ENCODE measurements at regions not wholly inside any gene's neighbourhood (a gene's known extent, or its start where the extent isn't known, plus 50 kb on each side); places are given as distances from the start of the nearest gene placed in this dataset.

DNA sequence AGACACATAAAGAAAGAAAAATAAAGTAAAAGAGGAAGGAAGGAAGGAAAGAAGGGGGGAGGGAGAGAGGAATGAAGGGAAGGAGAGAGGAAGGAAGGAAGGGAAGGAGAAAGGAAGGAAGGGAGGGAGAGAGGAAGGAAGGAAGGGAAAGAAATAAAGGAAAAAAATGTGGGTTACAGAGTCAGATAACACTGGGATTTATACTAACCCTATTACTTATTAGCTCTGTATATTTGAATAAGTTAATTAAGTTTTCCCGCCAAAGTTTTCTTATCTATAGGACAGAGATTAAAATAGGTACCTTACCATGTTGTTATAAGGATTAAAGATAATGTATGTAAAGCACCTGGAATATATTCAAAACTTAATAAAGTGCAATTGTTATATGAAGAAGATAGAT is 439.3 kb upstream of the KCNMB2 start:
- Mint-ChIP-seq H3K27me3 (ENCODE audit: low read depth) (no peaks in the 10 kb centered on the region), H3K9me3 (ENCODE audit: low read depth) (peaks cover 35% of the 10 kb centered on the region), H3K27ac (ENCODE audit: unreplicated experiment) (no peak overlapping the region), H3K4me1 (ENCODE audit: low read depth) (peaks cover 22% of the 10 kb centered on the region), H3K4me3 (ENCODE audit: unreplicated experiment) (no peak overlapping the region), H3K36me3 (ENCODE audit: low read depth) (peaks cover 5% of the 10 kb centered on the region)
- DNase-seq (ENCODE audit: low spot score): no peak
- TF ChIP-seq, protein P1, sequence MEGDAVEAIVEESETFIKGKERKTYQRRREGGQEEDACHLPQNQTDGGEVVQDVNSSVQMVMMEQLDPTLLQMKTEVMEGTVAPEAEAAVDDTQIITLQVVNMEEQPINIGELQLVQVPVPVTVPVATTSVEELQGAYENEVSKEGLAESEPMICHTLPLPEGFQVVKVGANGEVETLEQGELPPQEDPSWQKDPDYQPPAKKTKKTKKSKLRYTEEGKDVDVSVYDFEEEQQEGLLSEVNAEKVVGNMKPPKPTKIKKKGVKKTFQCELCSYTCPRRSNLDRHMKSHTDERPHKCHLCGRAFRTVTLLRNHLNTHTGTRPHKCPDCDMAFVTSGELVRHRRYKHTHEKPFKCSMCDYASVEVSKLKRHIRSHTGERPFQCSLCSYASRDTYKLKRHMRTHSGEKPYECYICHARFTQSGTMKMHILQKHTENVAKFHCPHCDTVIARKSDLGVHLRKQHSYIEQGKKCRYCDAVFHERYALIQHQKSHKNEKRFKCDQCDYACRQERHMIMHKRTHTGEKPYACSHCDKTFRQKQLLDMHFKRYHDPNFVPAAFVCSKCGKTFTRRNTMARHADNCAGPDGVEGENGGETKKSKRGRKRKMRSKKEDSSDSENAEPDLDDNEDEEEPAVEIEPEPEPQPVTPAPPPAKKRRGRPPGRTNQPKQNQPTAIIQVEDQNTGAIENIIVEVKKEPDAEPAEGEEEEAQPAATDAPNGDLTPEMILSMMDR (IDR thresholded peaks at IDR 0.05): no peak

DNA sequence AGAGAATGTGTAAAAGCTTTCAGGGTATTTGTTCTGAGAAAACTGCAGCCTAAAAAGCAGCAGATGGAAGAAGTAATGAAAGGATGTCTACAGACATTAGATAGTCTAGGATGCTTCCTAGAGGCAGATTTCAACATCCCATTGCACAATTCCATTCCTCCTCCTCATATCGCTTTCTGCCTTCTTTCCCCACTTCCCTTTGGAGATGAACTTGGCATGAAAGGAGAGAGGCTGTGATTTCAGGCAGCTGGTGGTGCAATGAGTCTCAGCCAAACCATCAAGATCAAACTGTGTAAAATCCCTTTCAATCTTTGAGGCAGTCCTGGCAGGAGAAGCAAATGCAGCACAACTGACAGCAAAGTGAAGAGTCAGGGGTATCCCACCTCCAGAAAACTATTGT is 438.7 kb upstream of the KCNMB2 start:
- Mint-ChIP-seq H3K4me1 (ENCODE audit: low read depth) (peaks cover 28% of the 10 kb centered on the region), H3K4me3 (ENCODE audit: unreplicated experiment) (no peak overlapping the region), H3K36me3 (ENCODE audit: low read depth) (peaks cover 4% of the 10 kb centered on the region), H3K9me3 (ENCODE audit: low read depth) (peaks cover 29% of the 10 kb centered on the region), H3K27ac (ENCODE audit: unreplicated experiment) (peak overlapping the region; percentile 38), H3K27me3 (ENCODE audit: low read depth) (no peaks in the 10 kb centered on the region)
- no peak for DNase-seq (ENCODE audit: low spot score)
- TF ChIP-seq, protein P1 (IDR thresholded peaks at IDR 0.05): no peak

DNA sequence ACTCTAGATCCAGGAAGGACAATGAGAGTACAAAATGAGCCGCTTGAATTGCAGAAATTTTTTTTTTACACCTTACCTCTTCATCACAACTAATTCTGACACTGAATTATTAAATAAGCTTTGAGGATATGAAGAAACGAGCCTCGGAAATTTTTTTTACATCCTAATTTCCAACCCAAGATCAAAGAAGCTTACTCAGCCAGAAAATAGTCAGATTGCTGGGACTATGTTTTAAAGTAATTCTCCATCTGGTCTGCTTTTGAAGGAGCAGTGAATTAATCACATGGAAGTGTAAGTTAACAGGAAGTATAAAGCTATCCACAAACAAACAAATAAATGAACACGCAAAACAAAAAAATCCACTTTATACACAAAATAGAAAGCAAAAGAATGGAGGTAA is 437.0 kb upstream of the KCNMB2 start:
- TF ChIP-seq, protein P1 (IDR thresholded peaks at IDR 0.05): no peak
- Mint-ChIP-seq H3K9me3 (ENCODE audit: low read depth) (peaks cover 13% of the 10 kb centered on the region), H3K4me1 (ENCODE audit: low read depth) (peaks cover 38% of the 10 kb centered on the region), H3K27me3 (ENCODE audit: low read depth) (no peaks in the 10 kb centered on the region), H3K27ac (ENCODE audit: unreplicated experiment) (no peak overlapping the region), H3K36me3 (ENCODE audit: low read depth) (no peaks in the 10 kb centered on the region), H3K4me3 (ENCODE audit: unreplicated experiment) (no peak overlapping the region)
- no peak for DNase-seq (ENCODE audit: low spot score)

DNA sequence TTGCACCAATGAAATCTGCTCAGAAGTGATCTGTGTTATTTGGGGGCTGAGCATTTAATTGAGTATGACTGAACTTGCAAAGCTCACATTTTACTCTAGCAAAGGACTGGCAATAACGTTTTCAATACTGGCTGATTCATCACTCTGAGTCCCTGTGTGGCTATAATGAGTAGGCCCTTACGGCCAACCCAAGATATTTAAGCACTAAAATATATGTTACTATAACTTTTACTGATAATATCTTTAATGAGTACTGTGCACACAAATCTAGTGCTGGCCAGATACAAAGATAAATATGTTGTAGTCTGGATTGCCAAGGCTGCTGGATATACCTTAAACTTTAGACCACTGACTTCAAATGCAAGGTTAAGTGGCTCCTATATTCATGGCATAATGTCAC is 436.4 kb upstream of the KCNMB2 start:
- peaks cover 38% of the 10 kb centered on the region for H3K4me1 Mint-ChIP-seq (ENCODE audit: low read depth)
- DNase-seq (ENCODE audit: low spot score): no peak
- no peak overlapping the region for H3K4me3 Mint-ChIP-seq (ENCODE audit: unreplicated experiment)
- no peak overlapping the region for H3K27ac Mint-ChIP-seq (ENCODE audit: unreplicated experiment)
- no peaks in the 10 kb centered on the region for H3K27me3 Mint-ChIP-seq (ENCODE audit: low read depth)
- TF ChIP-seq, protein P1 (IDR thresholded peaks at IDR 0.05): no peak
- H3K9me3 Mint-ChIP-seq (ENCODE audit: low read depth): peaks cover 8% of the 10 kb centered on the region
- no peaks in the 10 kb centered on the region for H3K36me3 Mint-ChIP-seq (ENCODE audit: low read depth)

DNA sequence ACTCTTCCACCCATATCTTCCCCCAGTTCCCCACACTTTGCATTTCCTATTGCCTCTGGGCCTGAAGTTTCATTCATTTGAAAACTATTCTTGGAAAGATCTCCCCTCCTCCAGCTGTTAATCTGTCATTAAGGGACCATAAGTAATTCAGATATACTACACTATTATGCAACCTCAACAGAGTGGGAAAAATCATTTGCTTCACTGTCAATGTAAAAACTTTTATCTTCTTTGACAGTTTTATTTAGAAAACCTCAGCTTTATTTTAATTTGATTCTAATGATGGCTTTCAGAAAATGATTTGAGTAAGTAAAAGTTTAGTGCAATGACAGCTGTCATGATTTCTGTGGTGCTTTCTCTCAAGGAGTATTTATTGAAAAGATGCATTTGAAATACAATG is 435.3 kb upstream of the KCNMB2 start:
- H3K27ac Mint-ChIP-seq (ENCODE audit: unreplicated experiment): no peak overlapping the region
- DNase-seq (ENCODE audit: low spot score): no peak
- H3K4me1 Mint-ChIP-seq (ENCODE audit: low read depth): peaks cover 38% of the 10 kb centered on the region
- peaks cover 2% of the 10 kb centered on the region for H3K9me3 Mint-ChIP-seq (ENCODE audit: low read depth)
- TF ChIP-seq, protein P1 (IDR thresholded peaks at IDR 0.05): no peak
- no peaks in the 10 kb centered on the region for H3K36me3 Mint-ChIP-seq (ENCODE audit: low read depth)
- H3K27me3 Mint-ChIP-seq (ENCODE audit: low read depth): no peaks in the 10 kb centered on the region
- H3K4me3 Mint-ChIP-seq (ENCODE audit: unreplicated experiment): no peak overlapping the region

Data from chondrocyte (in vitro differentiated cells).